HuH-7 (cell line): ENCODE measurements at regions not wholly inside any gene's neighbourhood (a gene's known extent, or its start where the extent isn't known, plus 50 kb on each side); places are given as distances from the start of the nearest gene placed in this dataset.
"Not testable (repeated sequence)": the region's sequence is repeated elsewhere in the genome, so short reads cannot be mapped to it uniquely, and the experiment has no call there.

Experiments
- DNase-seq: peaks from one replicate; pipeline ENCODE4 v3.0.0; 2011; ENCODE audit warnings: low spot score

GRCh38 chrX:114087543-114087942 lies 496.3 kb upstream of the HTR2C start:
- DNase-seq: no peak

DNA sequence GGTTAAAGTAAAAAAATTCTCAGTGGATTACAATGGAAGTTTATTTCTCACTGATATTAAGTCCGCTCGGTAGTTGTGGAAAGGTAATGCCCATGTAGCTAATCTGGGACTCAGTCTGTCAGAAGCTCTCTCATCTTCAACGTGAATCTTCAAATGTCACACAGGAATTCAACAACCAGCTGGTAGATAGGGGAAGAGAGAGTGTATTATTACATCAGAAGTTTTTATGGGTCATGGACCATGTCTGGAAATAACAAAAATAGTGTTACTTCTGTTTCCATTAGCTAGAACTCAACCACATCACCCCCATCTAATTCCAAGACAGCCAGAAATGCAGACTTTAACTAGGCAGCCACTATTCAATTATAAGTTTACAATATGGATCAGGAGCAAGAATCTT lies 506.1 kb upstream of the HTR2C start:
- no peak for DNase-seq

DNA sequence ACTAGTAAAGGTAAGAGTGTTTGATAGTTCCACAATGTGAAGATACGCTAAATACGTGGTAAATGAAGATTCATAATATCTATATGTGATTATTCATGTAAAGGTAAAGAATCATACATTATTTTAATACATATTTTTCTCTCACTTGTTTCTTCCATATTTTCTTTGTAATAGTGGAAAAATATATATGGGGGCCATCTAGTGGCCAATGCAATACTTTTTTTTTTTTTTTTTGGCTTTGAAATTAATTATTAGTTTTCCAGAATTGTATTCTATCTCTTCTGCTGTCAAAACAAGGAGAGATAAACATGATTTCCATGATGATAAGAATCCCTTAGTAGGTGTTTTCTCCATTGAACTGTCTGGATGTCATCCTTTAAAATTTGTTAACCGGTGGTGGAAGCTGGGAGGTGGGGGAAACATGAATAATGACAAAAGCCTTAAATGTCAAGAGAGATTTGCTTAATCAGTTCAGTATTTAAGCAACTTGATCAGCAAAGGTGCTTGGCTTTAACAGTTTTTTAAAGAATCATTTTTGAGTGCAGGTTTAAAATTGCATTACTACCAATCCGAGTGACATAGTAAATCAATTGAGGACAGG lies 508.7 kb upstream of the HTR2C start:
- DNase-seq: no peak

- DNase-seq: no peak
These were observed 510.0 kb upstream of the HTR2C start for GRCh38 chrX:114073926-114074325.

GRCh38 chrX:114071412-114071811 lies 512.5 kb upstream of the HTR2C start:
- no peak for DNase-seq

DNA sequence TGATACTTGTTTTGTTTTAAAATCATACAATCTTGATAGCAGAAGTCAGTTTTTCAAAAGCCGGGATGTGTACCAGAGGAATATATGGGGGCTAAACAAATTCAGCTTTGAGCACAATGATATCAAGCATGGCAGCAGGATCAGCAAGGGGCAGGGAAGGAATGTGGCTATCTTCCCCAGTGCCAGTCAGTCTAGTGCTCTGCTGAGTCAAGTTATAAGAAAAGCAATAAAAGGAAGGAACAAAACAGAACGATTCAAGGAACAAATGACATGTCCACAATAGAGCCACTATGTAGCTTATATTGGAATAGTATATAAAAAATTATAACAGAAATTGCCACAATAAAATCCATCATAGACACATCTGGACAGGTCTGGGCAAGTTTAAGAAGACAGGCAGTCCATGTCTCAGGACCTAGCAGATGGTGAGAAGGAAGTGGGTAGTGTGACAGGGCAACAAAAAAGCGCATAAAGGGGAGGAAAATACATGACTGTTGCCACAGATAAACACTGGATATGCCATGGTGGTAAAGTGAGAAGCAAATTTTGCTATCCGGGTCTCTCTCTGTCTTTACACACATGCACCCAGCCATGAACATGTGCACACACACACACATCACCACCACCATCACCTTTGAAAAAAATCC lies 518.2 kb upstream of the HTR2C start:
- no peak for DNase-seq

DNA sequence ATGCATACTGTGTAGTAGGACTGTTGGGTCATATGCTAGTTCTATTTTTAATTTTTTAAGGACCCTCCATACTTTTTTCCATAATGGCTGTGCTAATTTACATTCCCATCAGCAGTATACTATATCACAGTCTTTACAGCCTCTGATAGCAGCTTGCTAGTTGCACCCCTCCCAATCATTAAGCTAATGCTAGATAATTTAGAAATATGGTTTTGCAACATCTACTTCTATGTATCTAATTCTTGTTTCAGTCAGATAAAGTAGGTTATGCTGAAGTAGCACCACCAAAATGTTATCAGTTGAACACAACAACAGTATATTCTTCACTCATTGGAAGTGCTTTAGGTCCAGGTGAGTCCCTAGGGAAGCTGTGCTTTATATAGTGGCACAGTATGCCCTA lies 522.7 kb upstream of the HTR2C start:
- DNase-seq: no peak

- no peak for DNase-seq
These were observed 524.9 kb upstream of the HTR2C start for GRCh38 chrX:114058988-114059418.

- DNase-seq: not testable (repeated sequence)
These were observed 526.5 kb upstream of the HTR2C start for GRCh38 chrX:114057422-114057821.

DNA sequence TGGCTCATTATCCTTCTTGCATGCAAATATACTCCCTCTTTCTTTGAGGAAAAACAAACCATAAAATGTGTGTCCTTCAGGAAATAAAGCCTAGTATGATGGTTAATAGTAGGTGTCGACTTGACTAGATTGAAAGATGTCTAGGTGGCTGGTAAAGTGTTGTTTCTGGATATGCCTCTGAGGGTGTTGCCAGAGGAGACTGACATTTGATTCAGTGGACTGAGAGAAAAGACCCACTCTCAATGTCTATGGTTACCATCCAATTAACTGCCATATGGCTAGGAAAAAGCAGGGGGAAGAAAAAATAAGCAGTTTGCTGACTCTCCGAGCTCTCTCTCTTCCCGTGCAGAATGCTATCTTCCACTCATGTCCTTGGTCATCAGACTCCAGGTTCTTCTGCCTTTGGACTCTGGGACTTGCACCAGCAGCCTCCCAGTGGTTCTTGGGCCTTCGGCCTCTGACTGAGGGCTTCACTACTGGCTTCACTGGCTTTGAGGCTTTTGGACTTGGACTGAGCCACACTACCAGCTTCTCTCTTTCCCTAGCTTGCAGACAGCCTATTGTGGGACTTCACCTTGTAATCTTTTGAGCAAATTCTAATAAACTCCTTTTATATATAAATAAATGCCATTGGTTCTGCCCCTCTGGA lies 532.1 kb upstream of the HTR2C start:
- DNase-seq: no peak

DNA sequence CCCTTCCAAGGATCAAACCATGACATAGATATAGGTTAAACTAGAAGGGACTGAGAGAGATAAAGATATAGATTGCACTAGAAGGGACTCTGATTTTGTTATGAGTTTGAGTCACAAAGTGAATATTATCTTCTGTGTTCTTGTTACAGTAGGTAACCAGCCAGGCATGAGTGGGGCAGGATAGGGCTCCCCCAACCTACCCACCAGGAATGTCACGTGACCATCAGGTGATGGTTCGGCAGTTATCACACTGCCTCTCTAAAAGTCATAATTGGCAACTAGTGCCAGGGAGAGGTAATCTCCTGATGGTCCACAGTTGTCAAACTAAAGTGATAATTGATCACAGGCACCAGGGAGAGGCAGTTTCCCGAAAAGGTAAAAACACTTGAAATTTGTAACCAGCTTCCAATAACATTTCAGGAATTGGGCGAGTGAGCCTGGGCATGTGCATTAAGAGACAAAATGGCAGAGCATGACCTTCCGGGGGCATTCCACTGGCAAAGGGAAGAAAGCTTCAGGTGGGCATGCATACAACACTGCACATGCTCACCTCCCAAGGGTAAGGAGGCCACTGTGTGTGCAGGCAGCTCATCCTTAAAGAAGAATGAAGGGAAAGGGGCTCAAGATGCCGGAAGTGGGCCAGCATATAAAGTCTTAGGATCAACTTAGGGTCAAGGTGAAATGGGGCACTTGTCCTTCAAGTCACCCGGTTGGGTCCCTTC lies 533.6 kb upstream of the HTR2C start:
- DNase-seq: no peak

- no peak for DNase-seq
These were observed 534.8 kb upstream of the HTR2C start for GRCh38 chrX:114049063-114049462.

DNA sequence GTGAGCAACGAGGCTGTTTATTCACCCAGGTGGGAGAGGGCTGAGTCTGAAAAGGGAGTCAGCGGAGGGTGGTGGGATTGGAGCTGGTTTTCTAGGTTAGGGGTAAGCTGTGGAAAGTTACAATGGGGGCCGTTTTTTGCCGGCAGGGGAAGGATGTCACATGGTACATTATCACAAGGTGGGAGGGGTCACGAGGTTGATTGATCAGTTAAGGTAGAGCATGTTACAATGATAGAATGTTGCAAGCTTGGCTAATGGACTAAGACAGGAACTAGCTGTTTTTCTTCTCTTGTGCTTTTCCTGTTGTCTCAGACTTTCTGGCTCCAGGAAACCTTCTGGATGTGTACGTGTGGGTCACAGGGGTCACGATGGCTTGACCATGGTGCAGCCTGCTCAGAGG lies 536.3 kb upstream of the HTR2C start:
- no peak for DNase-seq

DNA sequence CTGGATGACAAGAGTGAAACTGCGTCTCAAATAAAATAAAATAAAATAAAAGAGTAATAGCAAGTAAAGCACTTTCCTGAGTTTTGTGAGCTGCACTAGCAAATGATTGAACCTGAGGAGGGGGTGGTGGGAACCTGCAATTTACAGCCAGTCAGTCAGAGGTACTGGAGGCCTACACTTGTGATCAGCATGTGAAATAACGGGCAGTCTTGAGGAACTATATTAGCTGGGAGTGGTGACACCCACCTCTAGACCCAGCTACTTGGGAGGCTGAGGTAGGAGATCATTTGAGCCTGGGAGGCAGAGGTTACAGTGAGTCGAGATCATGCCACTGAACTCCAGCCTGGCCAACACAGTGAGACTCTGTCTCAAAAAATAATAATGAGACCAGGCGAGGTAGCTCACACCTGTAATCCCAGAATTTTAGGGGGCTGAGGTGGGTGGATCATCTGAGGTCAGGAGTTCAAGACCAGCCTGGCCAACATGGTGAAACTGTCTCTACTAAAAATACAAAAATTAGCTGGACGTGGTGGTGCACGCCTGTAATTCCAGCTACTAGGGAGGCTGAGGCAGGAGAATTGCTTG lies 537.1 kb upstream of the HTR2C start:
- DNase-seq: no peak

GRCh38 chrX:114041470-114041869 lies 542.4 kb upstream of the HTR2C start:
- not testable (repeated sequence) for DNase-seq

DNA sequence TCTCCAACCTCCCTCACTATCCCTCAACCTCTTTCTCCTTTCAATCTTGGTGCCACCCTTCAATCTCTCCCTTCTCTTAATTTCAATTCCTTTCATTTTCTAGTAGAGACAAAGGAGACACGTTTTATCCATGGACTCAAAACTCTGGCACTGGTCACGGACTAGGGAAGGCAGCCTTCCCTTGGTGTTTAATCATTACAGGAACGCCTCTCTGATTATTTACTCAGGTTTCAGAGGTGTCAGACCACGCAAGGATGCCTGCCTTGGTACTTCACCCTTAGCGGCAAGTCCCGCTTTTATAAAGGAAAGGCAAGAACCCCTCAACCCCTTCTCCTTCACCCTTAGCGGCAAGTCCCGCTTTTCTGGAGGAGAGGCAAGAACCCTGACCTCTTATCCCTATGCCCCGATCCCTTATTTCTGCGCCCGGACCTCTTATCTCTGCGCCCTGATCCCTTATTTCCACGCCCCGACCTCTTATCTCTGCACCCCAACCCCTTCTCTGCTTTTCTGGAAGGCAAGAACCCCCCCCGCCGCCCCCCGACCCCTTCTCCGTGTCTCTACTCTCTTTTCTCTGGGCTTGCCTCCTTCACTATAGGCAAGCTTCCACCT lies 543.1 kb upstream of the HTR2C start:
- DNase-seq: not testable (repeated sequence)

DNA sequence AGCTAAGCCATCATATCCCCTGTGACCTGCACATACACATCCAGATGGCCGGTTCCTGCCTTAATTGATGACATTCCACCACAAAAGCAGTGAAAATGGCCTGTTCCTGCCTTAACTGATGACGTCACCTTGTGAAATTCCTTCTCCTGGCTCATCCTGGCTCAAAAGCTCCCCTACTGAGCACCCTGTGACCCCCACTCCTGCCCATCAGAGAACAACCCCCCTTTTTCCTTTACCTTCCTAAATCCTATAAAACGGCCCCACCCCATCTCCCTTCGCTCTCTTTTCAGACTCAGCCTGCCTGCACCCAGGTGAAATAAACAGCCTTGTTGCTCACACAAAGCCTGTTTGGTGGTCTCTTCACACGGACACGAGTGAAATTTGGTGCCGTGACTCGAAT lies 543.8 kb upstream of the HTR2C start:
- not testable (repeated sequence) for DNase-seq

DNA sequence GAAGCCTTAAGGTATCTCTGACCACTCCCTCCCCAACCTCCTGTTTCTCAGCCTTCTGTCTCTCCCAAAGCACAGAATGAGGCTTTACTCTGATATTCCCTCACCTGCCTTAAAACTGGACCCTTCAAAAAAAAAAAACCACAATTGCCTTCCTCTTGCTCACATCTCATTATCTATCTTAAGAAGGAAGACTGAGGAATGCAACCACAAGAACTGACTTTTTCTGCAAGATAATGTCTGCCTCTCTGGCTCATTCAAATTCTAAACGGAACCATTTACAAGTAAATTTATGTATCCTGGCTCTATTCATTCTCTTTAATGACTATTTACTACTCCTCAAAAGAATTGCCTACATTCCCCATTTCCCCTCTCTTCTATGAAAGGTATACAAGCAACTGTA lies 545.5 kb upstream of the HTR2C start:
- no peak for DNase-seq

- DNase-seq: no peak
These were observed 546.4 kb upstream of the HTR2C start for GRCh38 chrX:114037515-114037914.

DNA sequence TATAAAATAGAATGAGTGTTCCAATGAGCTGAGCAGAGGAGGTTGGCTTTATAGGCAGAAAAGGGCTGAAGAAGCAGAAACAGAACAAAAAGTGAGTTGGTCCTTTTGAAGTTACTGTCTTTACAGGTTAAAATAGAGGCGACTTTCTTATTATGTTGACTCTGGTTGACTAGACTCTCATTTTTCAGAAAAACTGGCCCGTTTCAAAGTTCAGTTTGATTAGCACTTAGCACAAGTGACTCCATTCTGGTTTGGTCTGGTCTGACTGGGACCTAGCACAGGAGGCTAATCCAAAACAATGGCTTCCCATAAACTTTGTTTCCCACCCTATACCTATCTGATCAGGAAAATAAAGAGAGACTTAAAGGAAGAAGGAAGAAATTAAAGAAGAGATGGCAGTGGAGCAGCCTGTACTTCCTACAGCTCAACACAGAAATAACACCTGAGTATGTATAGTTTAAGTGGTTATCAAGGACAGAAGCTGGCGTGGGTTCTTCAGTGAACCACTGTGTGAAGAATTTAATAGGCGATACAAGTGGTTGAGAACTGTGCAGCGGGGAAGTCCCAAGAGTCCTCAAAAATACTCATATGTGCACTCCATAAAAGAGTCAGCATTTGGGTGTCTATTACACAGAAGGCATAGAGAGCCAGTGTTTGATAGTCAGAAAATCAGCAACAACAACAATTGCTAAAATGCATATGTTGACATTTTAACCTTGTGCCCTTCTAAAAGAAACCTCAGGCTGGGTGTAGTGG lies 554.8 kb upstream of the HTR2C start:
- no peak for DNase-seq

- DNase-seq: no peak
These were observed 566.8 kb upstream of the HTR2C start for GRCh38 chrX:114017086-114017485.
